ENCODE measurements at regions not wholly inside any gene's neighbourhood (a gene's known extent, or its start where the extent isn't known, plus 50 kb on each side); places are given as distances from the start of the nearest gene placed in this dataset.

- TF ChIP-seq CTCF (IDR thresholded peaks at IDR 0.05) (no peak), ZFX (IDR thresholded peaks at IDR 0.05; ENCODE audit: borderline replicate concordance) (no peak)
Observed at GRCh38 chr10:6811153-6811552, 231.1 kb upstream of the PRKCQ start.
